DMS53 treated with DMSO at 0.1 percent for 48 hours (cell line): ENCODE measurements at regions not wholly inside any gene's neighbourhood (a gene's known extent, or its start where the extent isn't known, plus 50 kb on each side); places are given as distances from the start of the nearest gene placed in this dataset.

Experiments
- DNase-seq: peaks from one replicate; lab custom pipeline; 2025; ENCODE audit not compliant: unreplicated experiment; lab: John Stamatoyannopoulos, UW

DNA sequence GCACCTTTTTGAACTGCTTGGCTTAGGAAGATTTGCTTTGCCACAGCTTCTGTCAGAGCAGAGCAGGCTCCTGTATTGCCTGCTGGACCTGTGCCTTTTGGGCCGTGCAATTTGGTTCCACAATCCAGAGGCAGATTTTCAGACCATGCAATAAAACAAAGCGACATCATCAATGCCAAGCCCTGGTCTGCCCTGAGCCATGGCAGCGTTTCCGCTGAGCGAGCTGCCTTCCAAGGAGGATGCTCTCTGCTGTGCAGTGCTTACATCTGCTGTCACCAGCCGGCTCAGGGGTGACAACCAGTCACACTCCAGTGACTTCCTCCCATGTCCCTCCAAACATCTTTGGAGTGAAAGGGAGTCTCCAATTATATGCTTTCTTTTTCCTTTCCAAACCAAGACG, 282.2 kb downstream of the CDH26 start:
- no peak for DNase-seq

DNA sequence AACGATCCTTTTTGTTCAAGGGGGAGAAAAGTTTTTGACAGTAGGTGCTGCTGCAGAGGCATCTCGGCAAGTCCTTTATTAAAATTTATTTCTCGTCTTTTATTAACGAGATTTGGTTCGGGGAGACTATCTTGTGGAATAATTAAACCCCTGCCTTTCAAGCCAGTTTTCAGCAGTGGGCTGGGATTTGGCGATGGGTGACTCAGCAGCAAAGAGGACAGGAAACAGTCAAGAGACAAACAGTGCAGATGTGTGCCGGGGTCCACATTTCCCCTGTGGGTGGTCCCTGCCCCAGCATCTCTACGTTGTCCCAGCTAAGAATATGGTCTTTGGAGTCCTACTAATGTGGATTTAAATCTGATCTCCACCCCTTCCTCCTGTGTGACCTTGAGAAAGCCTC, 282.8 kb downstream of the CDH26 start:
- no peak for DNase-seq

DNA sequence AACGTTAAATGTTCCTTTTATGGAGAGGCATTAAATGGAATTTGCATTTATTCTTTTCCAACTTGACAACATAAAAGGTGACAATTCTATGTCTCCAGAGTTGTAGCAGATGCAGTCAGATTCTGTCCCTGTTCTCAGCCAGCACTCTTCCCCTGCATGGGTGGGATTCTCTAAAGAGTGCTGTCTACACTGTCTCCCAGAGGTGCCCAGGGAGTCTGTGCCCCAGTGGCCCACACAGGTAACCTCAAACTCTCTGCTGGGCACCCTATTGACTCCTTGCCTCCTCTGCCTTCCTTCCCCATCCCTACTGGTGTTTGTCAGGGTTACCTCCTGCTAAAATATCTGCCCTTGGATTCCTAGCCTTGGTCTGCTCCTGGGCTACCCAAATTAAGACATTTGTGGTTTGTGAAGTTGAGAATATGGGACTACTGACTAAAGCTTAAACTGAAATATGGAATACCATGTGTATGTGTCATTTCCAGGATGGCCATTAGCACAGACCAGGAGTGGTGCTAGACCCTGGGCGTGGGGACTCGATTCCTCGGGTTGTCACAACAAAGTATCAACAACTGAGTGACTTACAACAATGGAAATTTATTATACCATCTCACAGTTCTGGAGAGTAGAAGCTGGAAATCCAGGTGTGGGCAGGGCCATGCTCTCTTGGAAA, 284.7 kb downstream of the CDH26 start:
- no peak for DNase-seq

DNA sequence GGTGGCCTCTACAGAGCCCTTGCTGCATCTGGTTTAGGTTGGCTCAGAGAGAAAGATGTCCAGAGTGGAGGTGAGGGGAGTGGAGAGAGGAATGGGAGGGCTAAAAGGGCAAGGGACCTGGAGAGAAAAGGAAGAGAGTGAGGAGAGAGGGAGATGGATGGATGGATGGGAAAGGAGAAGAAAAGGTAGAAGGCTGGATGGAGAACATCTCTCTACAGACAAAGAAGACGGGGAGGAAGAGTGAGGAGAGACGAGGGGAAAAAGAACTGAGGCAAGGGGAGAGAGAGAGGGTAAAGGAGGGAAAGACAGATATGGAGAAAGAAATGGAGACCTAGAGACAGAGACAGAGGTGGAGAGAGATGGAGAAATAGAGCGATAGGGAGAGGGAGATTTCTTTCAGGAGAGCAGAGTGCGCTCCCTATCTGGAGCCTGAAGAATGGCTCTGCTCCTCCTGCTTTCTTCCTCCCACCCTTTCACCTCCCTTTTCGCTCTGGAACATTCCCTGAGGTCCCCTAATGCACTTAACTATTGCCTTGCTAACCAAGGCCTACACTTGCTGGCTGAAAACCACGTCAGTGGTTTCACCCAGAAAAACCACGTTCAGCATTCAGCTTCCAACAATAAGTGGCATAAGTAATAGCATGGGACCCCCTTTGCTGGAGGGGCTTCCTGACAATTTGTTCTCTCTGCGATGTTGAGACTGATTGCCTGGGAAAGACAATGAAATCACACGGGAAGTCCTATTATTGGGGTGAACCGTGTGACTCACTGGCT, 286.3 kb downstream of the CDH26 start:
- DNase-seq = no peak

DNA sequence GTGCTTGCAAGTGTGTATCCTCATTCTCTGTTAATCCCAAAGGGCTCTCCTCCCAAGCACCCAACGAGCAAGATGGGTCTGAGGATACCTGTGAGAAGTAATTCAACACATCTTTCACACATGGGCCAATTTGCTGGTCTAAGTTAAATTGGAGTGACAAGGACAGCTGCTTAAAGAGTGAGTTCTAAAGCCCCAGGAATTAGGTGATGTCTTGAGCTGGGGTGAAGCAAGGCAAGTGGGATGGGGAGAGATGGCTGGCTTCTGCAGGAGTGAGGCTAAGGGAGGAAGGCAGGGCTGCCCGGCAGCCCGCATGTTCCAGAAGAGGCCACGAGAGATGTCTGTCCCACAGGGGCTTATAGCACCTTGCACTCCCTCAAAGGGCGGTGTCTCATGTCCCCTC, 288.5 kb downstream of the CDH26 start:
- DNase-seq = no peak

DNA sequence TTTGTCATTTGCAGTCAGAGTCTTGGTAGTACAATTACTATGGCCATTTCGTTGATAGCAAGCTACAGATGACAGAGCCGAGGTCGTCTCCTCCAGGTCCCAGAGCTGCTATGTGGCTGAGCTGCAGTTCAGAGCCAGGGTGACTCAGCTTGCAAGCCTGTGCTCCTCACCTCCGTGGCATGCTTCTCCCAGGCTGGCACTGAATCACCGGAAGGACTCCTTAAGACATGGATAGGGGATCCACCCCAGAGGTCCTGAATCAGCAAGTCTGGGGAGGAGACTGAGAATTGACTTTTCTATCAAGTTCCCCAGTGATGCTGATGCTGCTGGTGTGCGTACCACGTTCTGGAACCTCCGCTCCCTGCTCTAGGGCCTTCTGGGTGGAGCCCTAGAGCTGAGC, 291.2 kb downstream of the CDH26 start:
- DNase-seq = no peak

DNA sequence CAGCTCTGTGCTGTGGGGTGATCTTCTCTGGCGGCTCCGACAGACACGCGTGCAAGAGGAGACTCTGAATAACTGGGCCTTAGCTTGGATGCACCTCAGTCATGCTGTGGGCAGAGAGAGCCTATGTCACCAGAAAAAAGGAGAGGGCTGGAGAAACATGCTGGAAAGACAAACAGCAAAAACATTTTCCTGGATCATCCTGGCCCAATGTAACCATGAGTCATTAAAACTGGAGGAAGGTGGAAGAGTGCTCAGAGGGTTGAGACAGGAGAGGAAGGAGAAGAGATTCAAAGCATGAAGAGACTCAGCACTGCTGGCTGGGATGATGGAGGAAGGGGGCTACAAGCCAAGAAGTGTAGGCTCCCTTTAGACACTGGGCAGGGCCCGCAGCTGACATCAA, 292.0 kb downstream of the CDH26 start:
- DNase-seq = no peak

DNA sequence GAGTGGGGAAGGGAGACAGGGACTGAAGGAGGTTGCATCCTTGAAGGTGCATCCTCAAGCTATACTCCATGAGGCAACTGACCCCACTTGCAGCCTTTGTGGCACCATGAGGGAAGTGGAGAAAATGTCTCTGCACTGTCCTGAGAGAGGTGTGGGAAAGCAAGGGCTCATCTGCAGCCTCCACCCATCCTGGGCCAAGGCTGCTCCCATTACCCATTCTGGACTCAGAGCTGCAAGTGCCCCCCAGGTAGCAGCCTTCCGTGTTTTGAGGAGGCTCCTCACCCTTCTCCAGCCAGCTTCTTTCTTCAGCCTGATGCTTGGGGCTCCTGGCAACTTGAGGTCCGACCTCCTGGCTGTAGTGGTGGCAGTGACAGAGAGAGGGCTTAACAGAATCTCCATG, 294.6 kb downstream of the CDH26 start:
- no peak for DNase-seq

DNA sequence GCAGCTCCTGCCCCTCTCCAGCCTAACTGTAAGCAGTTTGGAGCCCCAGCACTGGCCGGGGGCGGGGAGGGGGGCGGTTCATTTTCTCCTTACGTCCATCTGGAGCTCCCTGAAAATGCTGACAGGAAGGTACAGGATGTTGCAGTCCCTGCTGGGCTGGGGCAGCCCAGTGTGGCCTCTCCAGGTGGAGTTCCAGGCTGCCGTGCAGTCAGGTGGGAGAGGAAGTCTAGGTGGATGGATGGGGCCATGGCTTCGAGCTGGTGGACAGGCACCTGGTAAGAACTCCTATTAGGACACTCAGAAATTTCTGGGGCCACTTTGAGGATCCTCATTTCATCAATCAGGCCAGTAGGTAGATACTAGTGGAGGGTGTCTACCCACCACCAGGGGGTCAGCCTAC, 295.2 kb downstream of the CDH26 start:
- no peak for DNase-seq

DNA sequence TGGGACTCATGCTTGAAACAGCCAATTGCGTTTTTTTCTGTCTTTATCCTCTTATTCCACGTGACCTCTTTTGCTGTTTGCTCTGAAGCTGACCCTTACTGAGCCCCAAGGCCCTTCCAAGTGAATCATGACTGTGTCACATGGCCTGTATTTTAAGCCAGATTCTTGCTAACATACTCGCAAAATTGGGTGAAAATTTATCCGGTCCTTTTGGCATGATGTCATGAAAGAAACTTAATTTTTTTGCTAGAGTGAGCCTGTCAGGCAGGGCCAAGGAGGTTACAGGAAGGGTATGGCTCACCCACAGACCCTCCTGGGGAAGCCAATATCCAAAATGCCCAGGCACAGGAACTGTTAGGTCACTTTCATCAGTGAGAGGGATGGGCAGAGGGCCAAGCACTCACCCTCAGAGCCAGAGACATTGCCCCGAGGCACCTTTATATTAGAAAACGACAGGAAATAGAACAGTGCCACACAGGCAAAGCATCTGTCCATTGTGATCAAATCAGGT, 296.7 kb downstream of the CDH26 start:
- DNase-seq = no peak

DNA sequence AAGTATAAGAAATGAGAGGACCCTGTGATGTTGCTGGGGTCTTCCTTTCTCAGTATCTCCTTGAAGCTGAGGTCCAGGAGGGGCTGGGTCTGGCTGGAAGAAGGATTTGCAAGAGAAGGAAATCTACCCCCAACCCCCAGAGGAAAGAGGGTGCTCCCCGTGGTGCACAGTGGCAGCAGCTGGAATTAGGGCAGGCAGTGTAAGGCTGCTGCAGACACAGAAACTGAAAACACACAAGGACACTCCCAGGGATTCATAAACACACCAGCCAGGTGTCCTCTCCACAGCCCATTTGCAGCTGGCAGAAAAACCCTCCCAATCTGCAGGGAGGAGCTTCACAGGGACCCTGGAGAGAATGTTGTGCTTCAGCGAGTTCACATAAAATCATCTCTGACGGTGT, 297.2 kb downstream of the CDH26 start:
- no peak for DNase-seq

DNA sequence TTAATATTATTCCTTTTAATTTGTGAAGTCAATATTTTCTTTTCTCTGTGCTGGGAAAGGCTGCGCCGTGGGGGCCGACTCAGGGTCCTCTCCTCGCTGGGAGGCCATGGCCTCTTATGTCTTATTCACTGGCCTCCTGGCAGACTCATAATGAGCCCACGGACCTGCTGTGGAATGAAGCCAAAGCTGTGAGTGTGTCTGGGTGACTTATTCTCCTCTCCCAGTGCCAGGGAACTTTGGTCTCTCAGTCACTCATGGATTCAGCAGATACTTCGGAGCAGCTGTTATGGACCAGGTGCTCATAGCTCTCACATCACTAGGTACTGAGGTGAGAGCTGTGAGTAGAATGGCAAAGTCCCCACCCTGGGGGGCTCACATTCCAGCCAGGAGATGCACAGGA, 297.6 kb downstream of the CDH26 start:
- no peak for DNase-seq

DNA sequence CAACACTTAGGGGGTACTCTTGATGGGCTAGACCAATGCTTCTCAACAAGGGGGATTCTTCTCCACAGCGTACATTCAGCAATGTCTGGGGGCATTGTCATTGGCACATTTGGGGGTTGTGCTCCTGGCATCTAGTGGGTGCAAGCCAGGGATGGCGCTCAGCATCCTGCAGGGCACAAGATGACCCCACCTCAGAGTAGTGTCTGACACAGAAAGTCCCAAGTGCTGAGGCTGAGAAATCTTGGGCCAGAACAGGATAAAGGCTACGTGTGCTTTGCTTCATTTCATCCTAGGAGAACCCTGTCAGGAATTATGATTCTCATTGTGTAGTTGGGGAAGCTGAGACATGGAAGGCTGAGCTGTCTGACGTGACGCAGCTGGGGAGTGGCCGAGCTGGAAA, 298.6 kb downstream of the CDH26 start:
- DNase-seq = no peak

DNA sequence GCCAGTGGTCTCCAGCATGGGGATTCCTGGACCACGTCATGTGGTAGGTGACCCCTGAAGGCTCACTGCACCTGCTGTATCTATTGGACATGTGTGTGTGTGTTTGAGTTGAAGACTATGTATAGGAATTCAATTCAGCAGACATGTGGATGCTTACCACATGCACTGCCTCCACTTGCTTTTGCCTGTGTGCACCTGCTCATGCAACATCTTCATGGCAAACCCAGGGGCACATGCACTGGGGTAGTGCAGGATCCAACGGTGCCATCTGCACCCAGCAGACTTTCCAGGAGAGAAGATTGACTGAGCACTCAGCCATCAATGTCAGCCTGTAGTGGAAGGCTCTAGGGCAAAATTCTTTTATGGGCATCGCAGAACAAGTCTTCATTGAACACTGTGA, 299.4 kb downstream of the CDH26 start:
- no peak for DNase-seq

DNA sequence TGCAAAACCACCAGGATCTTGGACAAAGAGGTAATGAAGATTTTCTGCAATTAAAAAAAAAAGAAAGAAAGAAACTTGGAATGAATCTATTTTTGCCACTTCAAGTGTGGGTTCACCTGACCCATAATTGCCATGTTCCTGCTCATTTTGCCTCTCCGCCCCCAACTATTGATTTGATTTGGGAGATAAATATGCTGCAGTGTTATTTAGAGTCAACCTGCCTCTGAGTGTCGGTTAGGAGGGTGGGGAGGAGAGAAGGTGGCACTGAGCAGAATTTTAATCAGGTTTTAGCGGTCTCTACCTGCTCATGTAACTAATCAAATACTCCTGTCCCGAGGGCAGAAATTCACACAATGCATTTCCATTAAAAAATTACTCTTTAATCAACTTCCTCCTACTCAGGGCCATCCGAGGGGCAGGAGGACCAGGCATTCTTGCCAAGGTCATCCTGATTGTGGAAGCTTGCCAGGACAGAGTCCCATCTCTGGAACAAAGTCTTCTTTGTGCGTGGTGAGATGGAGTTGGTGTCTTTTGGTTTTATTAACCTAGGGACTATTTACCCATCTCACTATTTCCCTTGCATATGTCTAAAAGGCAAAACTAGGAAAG, 300.1 kb downstream of the CDH26 start:
- DNase-seq = no peak

DNA sequence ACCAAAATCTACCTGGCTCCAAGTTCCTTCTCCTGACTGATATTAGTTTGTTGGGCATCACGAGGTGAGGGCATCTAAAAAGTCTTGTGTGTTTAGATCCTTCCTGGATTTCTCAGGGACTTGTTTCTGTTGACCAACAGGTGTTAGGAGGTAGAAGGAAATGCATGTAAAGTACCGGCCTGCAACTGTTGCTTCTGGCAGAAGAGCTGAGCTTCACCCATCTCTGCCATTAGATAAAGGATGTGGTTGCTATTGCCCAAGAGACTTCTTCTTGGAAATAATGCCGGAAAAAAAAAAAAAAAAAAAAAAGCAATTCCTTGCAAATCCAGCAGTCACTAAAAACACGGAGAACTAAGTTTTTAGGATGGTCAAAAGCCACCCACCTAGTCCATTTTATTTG, 303.1 kb downstream of the CDH26 start:
- DNase-seq = no peak

DNA sequence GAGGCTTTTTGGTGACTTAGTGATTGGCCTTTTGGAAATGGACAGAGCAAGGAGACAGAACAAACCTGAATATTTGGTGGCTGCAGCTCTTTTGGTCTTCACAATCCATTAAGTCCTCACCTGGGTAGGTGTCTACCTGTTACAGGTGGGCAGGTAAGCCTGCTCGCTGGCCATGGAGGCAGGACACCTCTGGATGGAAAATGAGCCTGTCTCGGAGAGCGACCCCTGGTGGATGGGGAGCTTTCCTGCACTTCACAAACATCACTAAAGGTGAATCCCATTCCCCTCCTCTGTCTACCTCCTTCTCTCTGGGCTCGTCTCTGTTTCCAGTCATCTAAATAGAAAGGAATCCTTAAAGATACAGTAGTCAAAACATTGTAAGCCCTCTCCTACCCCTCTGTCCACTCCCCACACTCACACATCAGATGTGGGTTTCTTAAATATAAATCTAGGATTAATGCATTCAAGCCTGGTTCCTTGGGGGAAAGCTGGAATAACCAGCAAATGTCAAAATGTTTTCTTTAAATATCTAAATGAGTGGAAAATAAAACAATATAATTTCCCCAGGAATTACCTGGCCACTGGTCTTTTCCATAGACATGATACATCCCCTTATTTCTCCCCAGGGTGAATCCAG, 304.9 kb downstream of the CDH26 start:
- no peak for DNase-seq

DNA sequence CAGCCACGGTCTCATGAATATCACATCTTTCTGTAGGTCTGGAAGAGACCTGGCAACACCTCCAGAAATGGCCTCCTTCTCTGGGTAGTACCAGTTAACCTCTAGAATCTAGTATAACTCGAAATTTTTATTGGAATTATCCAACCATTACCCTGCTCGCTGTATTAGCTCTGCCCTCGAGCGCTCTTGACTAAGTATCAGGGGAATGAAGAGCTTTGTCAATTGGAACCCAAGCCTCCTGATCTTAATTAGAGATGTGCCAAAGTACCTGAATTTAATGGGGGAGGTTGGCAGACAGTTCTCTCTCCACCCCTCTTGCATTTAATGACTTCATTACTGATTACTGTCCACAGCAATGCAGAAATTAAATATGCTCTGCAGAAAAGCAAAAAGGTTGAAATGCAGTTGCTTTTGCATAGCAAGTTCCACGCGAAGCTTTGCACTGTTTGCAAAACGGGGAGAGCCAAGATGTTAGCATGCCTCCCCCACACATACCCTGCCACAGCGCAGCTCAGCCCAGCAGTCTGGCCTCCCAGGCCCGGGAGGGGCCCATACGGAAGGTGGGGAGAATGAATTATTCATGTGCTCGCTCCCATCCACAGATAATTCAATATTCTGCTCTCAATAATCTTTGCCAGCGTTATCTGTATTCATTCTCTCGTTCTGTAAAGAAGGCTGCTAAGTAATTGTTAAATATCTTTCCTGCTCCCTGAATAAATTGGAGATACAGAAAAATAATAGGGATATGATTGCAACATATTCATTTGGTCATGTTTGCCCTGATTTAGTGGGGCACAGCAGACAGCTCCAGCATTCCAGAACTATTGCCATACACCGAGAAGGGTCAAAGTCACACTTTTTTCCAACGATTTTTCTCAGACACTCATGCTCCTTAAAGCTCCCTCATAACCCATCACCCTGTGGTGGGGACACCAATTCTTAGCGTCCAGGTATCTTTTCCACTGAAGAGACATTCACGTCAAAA, 305.8 kb downstream of the CDH26 start:
- no peak for DNase-seq

DNA sequence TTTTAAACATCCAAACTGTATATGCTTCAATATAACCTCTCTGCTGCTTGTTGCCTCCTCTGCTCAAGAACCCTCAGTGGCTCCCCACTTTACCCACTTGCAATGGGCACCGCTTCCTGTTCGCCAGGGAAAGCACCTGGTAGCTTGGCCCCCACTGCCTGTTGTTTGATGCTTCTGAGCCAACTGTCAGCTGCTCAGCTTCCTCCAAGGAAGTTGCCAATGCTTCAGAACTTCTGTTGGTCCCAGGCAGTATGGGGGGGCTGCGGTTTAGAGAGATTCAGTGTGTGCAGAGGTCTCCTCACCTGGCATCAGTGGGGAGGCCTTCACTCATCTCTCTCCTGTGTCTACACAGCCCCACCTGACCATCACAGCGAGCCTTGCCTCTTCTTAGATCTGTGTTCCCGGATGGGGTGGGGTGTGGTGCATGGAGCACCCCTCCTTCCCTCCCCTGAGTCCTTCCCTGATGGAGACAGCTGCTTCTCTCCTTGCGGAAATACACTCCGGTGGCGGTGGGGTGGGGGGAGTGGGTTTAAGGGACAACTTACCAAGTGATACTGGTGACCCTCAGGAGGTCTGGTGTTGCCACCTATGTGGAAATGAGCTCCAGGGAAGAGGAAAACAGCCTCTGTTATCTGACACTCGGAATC, 308.1 kb downstream of the CDH26 start:
- no peak for DNase-seq

DNA sequence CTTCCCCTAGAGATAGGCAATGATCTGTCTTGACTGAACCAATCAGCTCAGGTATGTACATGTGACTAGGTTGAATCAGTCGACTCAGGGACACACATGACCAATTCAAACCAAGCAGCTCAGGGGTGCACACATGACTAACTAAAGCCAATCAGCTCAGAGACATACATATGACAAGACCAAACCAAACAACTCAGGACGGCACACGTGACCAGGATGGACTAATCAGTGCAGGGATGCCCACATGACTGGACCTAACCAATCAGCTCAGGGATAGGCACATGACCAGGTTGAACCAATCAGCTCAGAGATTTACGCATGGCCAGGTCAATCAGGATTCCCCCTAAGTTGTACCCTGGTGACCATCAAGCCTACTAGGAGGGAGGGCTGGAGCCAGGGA, 310.3 kb downstream of the CDH26 start:
- no peak for DNase-seq
